ENCODE measurements at regions not wholly inside any gene's neighbourhood (a gene's known extent, or its start where the extent isn't known, plus 50 kb on each side); places are given as distances from the start of the nearest gene placed in this dataset.

DNA sequence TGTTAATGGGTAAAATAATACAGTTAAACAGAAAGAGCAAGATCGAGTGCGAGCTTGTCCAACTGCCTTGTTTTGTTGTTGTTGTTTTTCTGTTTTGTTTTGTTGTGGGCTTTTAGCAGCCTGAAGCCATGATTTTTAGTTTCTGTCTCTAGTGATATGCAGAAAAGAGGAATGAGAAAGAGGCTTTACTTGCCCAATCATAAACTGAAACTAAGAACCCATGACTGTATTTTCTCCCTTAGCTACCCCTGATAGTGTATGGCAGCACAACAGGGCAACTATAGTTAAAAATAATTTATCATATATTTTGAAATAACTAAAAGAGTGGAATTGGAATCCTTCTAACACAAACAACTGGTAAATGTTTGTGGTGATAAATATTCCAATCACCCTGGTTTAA, 493.9 kb downstream of the GLRX3 start:
- TF ChIP-seq GATA2 (IDR thresholded peaks at IDR 0.05; ENCODE audit: low read depth, low read length) (no peak), GATA3 (IDR thresholded peaks at IDR 0.05; ENCODE audit: low read depth, low read length) (no peak)

Data from SH-SY5Y (cell line).